Activated CD4-positive, alpha-beta T cell treated with anti-CD3 and anti-CD28 coated beads, Interleukin-2, amount 50 U/mL, for 48 hours (primary cell): ENCODE measurements at regions not wholly inside any gene's neighbourhood (a gene's known extent, or its start where the extent isn't known, plus 50 kb on each side); places are given as distances from the start of the nearest gene placed in this dataset.
"Not testable (repeated sequence)": the region's sequence is repeated elsewhere in the genome, so short reads cannot be mapped to it uniquely, and the experiment has no call there.

Source experiments
- DNase-seq, 2 experiments: peaks; one replicate each; pipeline ENCODE4 v3.0.0-alpha.2; 2020

DNA sequence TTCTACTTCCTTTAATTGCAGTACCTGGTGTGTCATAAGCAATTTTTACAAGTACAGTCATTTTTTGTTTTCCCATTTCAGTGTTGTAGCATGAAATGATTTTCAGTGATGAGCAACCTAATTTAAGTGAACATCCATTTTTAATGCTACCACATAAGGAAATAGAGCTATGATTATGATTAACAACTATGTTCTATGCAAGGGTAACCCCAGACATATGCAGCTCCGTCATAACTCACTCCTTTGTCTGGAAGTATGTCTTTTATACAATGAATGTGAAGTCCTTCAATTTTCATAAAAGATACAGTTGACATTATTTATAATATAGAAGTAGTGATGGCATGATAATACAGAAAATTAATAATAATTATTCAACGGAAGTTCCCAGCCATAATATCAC lies 783.3 kb upstream of the CDH18 start:
- DNase-seq, result not testable (repeated sequence)

DNA sequence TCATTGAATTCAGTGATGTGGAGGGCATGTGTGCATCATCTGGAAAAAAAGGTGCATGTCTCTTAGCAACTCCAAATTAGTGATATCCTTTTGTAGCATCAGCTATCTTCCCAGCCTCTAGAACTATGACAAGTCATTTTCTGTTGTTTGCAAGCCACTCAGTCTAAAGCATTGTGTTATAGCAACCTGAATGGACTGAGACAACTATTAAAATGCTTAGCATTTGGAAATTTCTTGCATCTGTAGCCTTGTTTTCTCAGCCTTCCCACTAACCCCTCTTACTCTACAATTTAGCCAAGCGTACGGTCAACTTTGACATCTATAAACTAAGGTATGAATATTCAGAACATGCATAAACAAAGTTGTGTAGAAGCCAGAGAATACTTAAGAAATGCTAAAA lies 777.1 kb upstream of the CDH18 start:
- not testable (repeated sequence) for DNase-seq

DNA sequence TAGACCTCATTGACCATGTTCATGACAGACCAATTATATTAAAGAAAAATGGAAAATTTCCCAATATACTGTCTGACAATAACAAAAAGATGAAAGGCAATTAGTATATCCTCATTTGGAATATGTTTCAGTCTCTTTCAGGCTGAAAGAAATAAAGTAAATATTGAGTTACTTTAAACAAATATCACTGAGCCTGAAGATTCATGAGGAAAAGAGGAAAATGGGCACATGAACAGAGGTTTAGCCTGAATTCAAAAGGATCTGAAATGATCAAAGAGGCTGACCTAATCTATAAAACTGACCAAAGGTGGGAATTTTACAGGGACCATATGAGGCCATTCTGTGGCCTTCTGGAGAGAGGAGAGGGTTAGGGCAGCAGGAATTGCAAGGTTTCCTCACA lies 771.5 kb upstream of the CDH18 start:
- DNase-seq, result not testable (repeated sequence)

DNA sequence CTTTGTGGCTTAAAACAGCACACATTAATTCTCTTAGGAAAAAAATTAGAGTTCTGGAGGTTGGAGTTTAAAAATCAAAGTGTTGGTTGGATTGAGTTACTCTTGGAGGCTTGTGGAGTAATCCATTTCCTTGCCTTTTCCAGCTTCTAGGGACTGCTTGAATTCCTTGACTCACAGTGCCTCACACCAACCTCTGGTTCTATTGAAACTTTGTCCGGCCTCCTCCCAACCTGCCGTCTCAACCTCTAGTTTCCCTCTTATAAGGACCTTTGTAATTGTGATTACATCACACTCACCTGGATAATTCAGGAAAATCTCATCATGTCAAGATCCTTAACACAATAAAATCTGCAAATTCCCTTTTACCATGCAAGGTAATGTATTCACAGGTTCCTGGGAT lies 764.2 kb upstream of the CDH18 start:
- DNase-seq, result not testable (repeated sequence)

DNA sequence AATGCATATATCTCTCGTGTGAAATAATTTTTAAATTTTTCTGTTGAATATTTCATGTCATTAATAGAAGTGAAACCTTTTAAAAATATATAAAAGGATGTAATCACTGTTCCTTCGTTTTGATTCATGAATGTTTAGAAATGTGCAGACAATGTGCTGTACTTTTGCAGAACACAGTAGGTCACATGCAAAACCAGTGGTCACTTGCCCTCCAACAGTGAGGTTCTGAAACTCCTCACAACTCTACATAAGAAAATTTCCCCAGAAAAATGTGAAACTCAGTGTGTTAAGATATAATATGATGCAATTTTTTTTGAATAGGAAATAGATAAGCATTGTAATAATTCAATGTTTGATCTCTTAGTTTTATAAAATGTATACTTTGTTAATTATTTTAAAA lies 747.7 kb upstream of the CDH18 start:
- not testable (repeated sequence) for DNase-seq

DNA sequence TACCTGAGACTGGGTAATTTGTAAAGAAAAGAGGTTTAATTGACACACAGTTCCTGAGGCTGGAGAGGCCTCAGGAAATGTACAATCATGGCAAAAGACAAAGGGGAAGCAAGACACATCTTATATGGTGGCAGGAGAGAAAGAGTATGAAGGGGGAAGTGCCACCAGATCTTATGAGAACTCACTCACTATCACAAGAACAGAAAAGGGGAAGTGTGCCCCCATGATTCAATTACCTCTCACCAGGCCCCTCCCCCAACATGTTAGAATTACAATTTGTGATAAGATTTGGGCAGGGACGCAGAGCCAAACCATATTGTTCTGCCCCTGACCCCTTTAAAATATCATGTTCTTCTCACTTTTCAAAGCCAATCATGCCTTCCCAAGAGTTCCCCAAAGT lies 744.2 kb upstream of the CDH18 start:
- DNase-seq, result not testable (repeated sequence)

DNA sequence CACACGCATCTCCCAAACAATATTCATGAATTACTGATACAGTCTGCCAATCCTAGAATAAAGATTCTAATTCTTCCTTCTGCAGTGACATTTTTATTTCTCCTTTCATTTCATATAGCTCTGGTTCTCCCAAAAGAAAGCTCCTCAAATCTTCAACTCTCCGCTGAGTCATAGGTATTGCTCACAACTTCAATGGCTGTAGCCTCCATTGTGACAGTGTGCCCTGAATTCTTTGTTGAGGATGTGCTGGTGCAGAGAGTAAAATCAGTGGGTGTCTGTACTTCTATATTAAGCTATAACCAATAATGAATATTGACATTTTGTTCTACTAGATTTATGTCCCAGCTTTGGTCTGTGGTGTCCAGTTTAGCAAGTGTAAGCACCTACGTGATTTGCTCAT lies 733.3 kb upstream of the CDH18 start:
- DNase-seq, result not testable (repeated sequence)

DNA sequence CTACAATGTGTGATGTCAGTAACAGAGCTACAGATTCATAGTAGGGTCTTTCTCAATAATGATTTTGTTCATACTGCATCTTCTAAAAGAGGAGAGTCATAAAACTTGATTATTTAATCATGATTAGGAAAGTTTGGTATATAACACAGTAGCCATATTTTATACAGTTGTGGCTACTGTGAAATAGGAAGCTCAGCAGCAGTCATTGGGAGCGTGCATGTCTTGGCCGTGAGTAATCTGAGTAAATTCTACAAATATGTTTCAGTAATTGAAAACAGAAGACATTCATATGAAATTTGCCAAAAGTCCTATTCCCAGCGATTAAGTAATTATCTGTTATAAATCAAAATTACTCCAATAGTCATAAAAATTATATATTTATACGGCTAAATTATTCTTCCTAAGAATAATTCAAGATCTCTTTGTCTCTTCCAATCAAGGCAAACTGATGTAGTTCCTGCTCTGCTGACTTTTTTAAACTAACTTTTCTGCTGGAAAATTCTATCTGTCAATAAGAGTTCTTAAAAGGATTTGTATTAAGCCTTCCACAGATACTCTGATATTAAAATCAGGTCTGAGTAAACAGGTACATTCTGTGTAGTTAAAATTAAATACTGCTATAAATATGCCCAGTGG lies 723.6 kb upstream of the CDH18 start:
- DNase-seq, result not testable (repeated sequence)

DNA sequence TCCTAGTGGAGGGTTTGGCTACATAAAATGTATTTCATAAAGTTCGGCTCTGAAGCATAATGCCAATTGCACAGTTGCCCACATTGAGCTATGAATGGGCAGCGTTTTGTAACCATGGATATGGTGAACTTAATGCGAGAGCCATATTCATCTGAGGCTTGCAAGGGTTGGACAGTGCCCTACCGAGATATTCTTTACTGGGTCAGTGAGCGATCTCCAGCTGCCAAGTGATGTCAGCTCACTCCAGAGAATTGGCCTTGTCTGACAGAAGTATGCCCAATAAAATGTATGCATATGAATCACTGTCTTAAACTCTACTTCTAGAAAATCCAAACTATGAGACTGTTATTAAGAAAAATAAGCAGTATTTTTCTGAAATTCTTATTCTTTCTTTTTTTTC lies 719.6 kb upstream of the CDH18 start:
- not testable (repeated sequence) for DNase-seq

DNA sequence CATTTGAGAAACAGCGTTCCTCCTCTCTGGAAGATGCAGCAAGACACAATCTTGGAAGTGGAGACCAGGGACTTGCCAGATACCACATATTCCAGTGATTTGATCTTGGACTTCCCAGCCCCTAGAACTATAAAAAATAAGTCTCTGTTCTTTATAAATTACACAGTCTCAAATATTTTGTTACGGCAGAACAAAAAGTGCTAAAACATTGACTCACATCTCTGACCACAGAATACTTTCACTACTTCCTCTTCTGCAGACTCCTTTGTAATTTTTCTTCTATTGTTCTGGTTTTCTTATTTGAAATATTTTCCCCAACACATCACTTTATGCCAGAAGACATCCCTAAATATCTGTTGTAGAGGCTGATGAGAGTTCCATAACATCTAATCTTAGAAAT lies 706.1 kb upstream of the CDH18 start:
- DNase-seq, result no peak

DNA sequence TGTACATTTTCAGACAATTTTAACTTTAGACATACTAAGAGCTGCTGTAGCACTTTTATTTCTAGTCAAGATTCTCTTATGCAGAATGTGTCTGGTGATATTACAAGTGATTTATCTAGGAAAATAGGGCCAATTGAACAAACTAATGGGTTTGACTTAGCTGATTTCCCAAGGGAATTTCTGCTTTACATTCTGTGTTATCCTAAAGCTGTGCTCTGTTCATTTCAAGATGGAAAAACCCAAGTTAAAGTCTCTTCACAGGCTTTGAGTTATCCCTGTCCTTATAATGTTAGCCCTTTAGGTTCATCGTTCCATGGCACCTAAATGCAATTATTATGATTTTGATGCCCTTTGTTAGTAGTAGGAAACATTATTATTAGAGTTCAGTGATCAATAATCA lies 704.9 kb upstream of the CDH18 start:
- no peak for DNase-seq

DNA sequence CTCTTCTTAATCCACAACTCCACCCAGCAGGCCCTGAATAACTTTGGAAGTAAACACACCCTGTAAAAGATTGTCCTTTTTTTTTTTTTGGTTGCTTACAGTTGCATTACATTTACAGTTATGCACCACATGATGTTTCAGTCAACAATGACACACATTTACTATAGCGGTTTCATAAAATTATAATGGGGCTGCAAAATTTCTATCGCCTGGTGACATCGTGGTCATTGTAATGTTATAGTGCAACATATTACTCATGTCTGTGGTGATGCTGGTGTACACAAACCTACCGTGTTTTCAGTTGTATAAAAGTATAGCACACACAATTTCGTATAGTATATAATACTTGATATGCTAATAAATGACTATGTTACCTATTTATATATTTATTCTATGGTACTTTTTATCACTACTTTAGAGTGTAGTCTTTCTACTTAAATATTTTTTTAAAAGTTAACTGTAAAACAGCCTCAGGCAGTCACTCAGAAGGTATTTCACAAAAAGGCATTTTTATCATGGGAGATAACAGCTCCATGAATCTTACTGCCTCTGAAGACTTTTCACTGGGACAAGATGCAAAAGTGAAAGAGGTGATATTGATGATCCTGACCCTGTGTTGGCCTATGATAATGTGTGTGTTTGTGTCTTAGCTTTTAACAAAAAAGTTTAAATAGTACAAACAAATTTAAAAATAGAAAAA lies 695.4 kb upstream of the CDH18 start:
- DNase-seq, result no peak

DNA sequence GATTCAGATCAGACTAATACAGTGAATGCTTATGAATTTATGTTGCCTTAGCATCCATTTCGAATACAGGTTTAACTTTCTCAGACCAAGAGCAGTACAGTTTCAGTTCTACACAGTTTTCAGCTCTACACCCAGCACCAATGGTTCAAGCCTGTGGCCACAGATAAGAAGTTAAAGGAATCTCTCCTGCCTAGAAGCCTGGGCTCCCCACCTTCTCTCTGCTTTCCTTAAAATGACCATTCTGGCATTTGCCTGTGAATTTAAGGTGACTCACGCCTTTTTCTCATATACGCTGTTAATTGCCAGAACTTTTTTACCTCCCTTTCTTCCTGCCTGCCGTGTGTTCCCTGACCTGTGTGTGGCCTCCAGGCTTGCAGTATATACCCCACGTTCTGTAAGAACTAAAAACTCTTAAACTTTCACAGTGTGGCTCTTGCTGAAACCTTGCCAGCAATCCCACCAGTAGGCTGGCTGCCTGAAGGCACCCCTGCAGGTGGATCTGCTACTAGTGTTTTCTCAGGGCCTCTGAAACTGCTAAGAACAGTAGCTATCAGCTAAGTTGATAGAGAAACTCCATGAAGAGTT lies 692.8 kb upstream of the CDH18 start:
- no peak for DNase-seq

DNA sequence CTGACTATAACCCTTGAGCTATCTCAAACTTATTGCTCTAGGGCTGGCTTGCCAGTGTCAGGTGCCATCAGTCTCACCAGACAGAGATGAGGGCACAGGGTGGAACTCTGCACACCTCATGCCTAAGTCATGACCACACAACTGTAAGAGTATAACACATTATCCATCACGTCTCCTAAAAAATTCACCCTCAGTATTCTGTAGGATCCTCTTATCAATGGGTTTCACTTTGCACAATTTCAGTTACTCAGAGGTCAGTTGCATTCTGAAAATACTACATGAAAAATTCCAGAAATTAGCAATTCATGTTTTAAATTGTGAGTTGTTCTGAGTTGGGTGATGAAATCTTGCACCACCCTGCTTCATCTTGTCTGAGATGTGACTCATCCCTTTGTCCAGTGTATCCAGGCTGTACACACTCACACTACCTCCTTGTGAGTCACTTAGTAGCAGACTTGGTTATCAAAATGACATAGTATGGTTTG lies 690.9 kb upstream of the CDH18 start:
- DNase-seq, result no peak

DNA sequence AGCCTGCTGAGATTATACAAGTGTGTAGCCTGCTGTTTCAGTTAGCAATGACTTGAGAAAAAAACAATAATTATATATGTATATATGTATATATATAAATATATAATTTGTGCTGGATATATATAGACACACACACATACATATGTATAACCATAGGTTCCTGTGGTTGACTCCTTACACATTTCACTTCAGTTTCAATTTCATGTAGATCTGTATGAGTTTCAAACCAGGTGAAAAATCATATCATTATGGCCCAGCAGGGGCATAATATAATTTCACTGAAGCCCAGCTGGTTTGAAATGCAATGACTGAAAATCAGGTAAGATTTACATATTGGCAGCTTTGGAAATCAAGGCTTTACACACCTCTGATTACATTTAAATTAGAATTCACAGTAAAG lies 690.4 kb upstream of the CDH18 start:
- no peak for DNase-seq

DNA sequence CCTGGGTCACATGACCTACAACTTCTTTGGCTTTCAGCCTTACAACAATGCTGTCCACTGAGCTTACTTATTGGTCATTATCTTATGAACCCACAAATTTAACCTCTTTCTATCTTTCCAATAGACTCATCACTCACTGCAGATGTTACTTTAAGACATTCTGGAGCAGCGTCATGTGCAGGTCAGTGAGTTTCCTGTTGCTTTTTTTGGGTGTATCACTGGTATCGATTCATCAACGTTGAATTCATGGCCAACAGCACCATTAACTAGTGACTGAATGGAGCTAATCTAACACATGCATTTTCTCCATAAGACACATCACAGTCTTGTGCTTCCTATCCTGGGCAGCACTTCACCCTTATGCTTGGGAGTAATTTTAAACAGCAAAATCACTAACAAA lies 672.6 kb upstream of the CDH18 start:
- no peak for DNase-seq

DNA sequence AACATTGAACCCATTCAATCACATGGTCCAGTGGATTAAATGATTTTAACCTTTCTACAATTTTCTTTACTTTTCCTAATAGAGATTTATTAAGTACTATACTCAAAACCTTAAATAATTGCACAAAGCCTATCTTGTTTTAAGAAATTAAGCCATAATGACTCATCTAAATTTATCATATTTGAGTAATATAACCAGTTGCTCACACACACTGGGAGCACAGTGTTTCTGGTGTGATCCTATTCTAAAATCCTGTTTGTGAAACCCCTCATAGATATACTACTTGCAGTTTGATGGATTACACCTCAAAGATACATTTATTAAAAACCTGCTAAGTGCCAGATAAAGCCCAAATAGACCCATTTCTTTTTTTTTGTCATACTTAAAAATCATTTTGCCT lies 668.3 kb upstream of the CDH18 start:
- DNase-seq, result no peak

DNA sequence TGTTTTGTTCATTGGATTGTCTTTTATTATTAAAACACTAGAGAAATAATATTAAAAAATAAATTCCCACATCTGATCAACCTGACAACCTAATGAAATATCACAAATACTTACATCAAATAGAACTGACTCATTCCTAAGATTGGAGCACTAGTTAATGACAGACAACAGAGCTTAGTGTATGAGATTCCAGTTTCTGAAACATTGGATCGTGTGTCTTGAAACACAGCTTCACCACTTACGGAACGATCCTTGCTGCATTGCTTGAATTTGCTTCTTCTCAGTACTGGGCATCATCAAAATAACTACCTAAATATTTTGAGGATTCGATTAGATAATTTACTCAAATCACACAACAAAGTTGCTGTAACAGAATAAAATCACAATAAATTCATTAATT lies 667.2 kb upstream of the CDH18 start:
- no peak for DNase-seq

DNA sequence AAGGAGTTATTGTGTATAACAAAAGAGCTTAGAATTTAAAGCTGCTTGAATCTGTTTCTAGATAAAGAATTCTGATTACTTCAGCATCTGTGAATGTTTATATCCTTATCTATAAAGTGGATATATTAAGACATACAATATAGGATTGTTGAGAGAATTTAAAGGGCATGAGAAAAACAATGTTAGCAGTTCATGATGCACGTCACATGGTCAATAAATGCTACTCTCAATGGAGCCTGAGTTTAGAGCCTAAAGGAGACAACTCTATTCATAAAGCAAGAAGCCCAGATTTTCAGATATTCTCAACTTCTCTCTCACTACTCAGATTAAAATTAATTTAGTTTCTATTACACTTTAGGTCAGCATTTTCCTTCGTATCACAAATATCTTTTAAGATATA lies 666.7 kb upstream of the CDH18 start:
- no peak for DNase-seq

DNA sequence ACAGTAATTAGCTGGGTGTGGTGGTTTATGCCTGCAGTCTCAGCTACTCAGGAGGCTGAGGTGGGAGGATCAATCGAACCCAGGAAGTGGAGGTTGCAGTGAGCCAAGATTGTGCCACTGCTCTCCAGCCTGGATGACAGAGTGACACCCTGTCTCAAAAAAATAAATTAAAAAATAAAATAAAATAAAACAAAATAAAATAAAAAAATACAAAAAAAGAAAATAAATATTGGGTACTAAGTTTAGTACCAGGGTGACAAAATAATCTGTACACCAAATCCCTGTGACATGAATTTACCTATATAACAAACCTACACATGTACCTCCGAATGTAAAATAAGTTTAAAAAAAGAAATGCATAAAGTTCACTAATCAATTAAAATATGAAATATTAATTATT lies 666.0 kb upstream of the CDH18 start:
- DNase-seq, result no peak

DNA sequence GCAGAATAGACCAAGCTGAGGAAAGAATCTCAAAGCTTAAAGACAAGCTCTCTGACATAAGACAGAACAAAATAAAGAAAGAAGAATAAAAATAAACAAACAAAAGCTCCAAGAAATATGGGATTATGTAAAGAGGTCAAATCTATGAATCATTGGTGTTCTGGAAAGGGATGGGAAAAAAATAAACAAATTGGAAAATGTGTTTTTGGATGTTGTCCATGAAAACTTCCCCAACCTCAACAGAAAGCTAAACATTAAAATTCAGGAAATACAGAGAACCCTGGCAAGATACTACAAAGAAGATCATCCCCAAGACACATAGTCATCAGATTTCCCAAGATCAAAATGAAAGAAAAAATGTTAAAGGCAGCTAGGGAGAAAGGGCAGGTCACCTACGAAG lies 662.0 kb upstream of the CDH18 start:
- DNase-seq, result no peak

DNA sequence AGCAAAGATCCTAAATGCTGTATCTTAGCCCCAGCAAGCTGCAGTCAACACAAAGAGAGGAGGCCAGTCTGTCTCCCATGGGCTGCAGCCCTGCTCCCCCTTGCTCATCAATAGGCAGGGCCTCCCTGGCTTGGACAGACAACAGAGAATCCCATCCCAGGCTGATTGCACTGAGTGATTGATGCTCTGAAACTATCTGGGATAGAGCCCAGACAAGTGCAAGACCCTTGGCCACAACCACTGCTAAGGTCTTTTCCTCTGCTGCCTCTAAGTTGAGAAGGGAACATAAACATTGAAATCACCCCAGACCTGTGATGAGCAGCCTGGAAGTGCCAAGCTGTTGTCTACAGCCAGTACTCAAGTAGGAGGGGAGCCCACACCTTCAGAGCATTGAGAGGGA lies 661.0 kb upstream of the CDH18 start:
- no peak for DNase-seq

DNA sequence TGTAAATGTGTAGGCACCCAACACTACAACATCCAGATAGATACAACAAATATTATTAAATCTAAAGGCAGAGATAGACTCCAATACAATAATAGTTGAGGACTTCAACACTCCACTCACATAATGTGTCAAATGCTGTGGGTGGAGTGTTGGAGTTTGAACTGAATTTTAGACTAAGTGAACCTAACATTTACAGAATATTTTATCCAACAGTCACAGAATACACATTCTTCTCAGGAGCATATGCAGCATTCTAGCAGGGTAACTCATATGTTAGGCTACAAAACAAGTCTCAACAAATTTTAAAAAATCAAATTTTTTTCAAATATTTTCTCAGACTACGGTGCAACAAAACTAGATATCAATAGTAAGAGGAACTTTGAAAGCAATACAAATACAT lies 648.7 kb upstream of the CDH18 start:
- no peak for DNase-seq

DNA sequence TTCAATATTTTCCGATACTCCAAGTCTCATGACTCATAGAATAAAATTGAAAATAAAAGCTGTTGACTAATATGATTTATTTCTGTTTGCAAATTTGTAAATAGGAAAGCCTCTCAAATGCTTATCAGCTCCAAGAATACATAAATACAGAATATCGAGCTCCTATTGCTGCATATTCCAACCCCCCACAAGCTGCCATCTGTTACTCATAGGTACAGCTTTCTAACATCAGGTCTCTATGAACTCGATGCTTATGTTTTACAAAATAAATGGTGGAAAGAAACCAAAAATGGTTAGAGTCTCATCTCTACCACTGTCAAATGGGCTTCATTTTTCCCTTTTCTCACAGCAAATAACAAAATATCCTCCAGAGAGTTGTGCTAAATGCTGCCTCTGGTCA lies 631.6 kb upstream of the CDH18 start:
- DNase-seq, result no peak

DNA sequence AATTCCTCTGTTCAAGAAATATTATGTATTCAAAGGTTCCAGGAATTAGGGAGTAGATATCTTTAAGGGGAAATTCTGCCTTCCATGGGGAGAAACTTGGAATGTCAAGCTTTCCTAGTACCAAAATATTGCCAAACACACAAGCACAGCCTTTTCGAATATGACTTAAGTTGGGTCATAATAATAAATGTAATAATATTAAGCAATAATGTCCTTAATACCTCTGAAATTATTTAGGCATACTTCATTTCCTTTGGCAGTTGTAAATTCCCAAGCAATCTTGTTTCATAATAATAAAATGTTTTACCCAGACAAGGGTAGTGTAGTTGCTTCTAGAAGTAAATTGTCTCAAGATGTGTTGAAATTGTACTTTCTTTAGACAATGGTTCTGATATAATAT lies 630.3 kb upstream of the CDH18 start:
- no peak for DNase-seq
